Medulla oblongata (tissue), 1 donor: ENCODE measurements at regions not wholly inside any gene's neighbourhood (a gene's known extent, or its start where the extent isn't known, plus 50 kb on each side); places are given as distances from the start of the nearest gene placed in this dataset.

Source experiments
- DNase-seq: peaks from one replicate; pipeline ENCODE4 v3.0.0-alpha.2; 2015; ENCODE audit errors: extremely low spot score

DNA sequence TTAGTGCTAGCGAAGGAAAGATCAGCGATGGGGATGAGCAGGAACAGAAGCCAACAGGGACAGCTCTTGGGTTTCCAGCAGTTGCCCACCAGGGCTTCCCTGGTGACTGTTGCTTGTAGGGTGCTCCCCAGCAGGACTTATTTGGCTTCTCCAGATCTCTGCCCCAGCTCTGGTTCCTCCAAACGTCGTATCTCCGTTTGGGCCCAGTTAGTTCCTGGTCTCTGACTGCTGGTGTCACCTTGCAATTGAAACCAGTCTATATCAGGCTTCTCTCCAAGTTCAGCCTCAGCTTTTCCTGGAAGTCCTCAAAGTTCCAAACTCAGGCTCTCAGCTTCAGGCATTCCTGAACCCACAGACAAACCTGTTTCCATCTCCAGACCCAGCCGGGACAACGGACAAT lies 70.8 kb upstream of the NXT1 start:
- DNase-seq = no peak

GRCh38 chr20:23278172-23278571 lies 72.4 kb upstream of the NXT1 start:
- DNase-seq = no peak

GRCh38 chr20:23277316-23277715 lies 73.3 kb upstream of the NXT1 start:
- DNase-seq = no peak

DNA sequence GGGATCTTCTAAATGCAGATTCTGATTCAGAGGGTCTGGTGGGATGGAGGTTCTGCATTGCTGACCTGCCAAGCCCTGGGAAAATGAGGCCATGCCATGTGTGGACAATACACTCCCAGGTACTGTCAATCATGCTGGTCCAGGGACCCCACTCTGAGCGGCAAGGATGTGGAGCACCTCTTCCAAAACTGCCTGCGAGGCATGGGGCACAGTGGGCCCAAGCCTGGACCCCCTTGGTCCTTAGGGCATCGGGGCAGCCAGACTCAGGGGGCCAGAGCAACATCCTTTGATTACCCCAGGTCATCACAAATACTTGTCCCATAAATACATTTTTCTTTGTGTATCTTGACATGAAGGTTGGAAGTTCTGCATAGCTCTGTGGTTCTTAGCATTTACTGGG lies 76.8 kb upstream of the NXT1 start:
- DNase-seq = no peak

- DNase-seq = no peak
These were observed 78.2 kb upstream of the NXT1 start for GRCh38 chr20:23272176-23273029.

DNA sequence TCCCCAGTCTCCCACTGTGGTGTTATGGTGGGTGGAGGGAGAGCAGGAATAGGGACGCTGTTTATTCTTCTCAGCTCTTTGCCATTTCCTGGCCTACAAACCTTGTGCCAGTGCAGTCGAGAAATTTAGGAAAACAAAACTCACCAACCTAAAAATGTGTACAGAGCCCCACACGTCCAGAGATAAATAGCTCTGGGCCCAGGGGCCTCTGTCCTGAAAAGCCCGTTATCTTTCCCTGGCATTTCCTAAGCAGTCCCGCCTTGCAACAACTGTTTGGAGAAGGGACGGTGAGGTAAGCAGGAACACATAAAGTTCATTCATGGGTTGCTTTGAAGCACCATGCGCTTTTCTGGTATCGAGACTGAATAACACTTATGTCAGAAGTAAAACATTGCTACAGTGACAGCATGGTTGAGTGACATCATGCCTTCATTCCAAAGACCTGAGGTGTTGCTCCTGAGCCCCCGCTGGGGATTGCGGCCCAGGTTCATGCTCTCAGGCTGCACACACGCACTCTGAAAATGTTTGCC lies 80.1 kb upstream of the NXT1 start:
- DNase-seq = no peak

DNA sequence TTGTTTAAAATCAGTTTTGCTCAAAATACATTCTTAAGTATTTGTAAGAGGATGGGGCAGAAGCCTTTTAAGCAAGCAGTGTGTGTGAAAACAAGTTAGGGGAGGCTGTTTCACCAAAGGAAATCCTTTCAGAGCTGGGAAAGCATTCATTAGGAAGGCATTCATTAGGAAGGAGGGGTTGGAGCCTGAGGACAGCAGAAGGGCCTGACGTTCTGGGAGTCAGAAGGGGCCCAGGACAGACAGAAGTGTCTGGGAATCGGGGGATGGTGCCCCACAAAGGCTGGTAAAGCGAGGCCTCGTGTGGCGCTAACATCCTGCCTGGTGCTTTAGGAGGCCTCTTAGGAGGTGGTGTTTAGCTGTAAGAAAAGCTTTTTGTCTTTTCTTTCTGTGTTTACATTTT lies 80.6 kb upstream of the NXT1 start:
- DNase-seq = no peak

- DNase-seq = no peak
These were observed 81.7 kb upstream of the NXT1 start for GRCh38 chr20:23268792-23269354.

DNA sequence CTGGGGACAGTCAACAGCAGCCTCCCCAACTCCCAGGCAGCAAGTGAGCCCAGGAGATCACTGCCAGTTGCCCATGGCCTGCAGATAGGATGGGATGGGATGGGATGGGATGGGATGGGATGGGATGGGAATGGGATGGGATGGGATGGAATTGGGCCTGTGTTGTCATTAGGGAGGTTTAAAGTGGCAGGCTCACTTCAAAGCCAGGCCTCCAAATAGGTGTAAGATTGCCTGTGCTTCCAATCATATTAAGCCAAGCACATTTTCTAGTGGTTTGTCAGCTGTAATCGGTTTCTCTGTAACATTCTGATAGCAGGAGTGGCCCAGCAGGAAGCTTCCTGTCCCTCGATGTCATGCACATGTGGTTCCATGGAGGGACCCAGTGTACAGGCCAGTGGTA lies 82.7 kb upstream of the NXT1 start:
- DNase-seq = no peak

DNA sequence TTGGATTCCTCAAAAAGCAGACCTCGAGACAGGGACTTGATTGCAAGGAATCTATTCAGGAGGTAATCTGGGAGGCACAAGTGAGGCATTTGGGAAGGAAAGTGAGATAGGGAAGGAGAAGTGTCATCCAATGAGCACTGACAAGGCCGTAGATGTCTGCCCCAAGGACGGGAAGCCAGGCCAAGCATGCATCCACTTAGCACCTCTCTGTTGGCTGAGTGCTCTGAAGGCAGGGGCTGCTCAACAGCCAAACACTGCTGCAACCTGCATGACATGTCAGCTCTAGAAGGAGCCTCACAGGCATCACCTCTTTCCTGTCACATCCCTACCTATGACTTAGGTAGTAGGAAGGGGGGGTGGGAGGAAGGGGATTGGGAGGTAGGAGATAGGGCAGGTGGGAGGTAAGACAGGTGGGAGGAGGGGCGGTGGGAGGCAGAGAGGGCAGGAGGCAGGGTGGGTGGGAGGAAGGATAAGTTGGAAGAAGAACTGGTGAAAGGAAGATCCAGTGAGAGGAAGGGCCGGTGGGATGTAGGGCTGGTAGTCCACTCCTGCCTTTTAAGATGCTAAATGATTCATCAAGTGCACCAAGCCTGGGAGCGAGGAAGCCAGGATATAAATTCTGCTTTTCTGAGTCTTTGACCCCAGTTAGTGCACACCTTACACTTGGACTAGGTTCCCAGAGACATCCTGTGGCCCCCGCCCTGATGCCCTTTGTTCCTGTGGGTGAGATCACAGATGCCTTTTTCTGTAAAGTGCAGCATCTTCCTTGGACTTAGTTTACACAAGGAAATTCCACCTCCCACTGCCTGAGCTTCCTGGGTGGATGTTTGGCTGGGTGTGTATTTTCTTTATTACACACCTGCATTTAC lies 83.8 kb upstream of the NXT1 start:
- DNase-seq = no peak

- no peak for DNase-seq
These were observed 85.4 kb upstream of the NXT1 start for GRCh38 chr20:23265226-23265625.

DNA sequence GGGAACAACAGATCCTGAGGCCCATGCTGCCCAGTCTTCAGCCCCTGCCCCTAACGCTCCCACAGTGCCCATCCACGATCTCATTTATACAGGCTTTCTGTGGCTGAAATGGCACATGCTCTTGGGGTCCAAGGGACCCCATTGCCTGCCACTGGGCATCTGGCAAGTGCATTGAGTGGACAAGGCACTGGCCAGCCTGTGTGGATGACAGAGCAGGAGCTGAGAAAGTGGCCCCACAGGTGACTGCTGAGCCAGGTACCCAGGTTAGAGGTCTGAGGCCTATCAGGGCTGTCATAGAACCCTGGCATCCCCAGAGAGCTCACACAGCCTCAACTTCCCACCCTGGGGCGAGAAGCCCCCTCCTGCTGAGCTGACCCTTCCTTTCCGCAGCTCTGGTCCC lies 86.0 kb upstream of the NXT1 start:
- no peak for DNase-seq

GRCh38 chr20:23260181-23260840 lies 90.3 kb upstream of the NXT1 start:
- no peak for DNase-seq

GRCh38 chr20:23258747-23259121 lies 91.9 kb upstream of the NXT1 start:
- DNase-seq = no peak

GRCh38 chr20:23257848-23258746 lies 92.5 kb upstream of the NXT1 start:
- no peak for DNase-seq

DNA sequence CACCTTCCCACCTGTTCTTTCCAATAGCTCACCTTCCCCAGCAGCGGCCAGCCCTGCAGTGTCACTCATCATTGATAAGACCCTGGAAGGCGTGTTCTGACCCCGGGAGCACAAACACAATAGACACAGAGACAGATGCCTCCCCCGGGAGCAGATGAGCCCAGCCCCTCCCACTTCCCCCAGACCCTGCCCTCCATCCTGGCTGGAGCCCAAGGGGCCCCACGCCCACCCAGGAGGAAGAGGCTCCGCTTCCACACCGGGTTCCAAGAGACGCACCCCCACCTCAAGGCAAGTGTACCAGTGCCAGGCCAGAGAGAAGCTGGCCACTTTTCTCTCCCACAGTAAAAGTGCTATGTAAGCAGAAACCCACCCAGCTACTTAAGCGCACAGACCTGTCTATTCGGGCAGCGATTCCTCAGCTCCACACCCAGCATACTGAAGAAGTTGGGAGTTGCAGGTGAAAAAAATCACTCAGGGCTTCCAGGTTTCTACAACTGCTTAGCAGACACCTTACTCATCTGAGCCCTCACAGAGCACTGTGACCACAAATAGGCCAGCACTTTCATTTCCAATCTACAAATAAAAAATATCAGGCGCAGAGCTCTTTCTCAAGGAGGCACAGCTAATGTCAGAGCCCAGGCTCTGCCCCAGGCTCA lies 93.4 kb upstream of the NXT1 start:
- no peak for DNase-seq

DNA sequence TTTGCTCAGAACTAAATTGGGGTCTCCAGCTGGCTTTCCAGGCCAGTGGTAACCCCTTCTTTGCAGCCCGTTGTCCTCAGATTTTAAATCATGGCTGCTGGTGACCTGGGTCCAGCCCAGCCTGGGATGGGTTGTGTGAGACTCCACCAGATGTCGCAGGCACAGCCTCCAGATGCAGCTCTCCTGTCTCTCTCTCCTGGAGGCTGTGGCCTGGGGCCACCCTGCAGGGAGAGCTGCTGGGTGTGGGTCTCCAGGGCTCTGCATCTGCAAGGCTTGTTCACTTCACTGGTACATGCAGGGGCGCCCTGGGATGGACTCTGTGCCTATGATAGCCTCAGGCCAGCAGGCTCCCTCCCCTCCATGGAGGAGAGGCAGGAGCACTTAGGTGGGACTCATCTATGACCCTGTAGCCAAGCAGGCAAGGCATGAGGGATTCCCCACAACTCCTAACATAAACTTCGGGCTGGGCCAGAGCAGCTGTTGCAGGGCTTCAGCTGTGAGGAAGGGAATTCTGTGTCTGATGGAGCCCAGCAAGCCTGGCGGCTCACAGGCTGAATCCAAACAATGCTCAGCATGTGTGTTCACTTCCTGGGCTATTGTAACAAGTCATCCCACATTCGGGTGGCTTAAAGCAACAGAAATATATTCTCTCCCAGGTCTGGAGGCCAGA lies 94.7 kb upstream of the NXT1 start:
- no peak for DNase-seq

DNA sequence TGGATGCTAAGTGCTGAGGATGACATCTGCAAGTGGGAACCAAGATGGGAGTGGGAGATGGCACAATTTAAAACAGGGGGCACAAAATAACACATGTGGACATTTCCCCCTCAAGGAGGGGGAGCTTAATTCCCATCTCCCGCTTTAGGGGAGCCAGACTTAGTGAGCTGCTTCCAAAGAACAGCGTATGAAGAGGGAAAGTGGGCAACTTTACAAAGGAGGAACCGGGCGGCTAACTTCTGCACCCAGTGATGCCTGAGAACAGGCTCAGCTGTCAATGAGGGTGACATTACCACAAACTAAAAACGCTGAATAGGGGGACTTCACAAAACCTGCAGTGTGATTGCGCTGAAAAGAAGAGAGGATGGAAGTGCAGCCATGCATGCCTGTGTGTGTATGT lies 95.5 kb upstream of the NXT1 start:
- no peak for DNase-seq

DNA sequence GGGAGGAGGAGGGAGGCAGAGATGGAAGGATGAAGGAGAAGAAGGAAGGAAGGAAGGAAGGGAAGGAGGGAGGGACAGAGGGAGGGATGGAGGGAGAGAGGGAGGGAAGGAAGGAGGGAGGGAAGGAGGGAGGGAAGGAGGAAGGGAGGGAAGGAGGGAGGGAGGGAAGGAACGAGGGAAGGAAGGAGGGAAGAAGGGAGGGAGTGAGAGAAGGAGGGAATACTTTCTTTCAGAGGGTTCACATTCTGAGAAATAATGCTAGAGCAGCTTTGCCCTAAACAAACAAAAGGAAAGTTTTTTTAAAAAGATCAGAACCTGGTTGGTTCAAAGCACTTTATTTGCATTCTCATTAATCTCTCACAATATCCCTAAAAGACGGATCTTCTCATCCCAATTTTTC lies 96.1 kb upstream of the NXT1 start:
- DNase-seq = no peak

DNA sequence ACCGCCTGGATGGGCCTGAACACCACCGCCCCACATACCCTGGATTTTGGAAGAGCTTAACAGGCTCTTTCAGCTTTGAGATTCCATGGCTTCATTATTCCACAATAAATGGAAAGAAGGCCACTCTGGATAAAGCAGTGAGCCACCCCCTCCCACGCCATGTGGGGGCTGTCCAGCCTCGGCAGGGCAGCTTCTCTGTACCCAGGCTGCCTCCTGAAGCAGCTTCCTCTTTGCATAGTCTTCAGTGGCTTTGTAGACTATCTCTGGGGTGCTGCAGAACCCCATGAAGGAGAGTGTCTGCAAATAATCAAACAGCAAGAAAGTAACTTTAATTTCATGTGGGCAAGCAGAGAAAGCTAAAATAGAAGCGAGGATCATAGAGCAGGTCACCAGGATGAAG lies 96.6 kb upstream of the NXT1 start:
- DNase-seq = no peak
